ACHN (cell line): ENCODE measurements at regions not wholly inside any gene's neighbourhood (a gene's known extent, or its start where the extent isn't known, plus 50 kb on each side); places are given as distances from the start of the nearest gene placed in this dataset.
A peak's percentile ranks its signal among the peaks of the same experiment; 100 is the strongest.
"Not testable (repeated sequence)": the region's sequence is repeated elsewhere in the genome, so short reads cannot be mapped to it uniquely, and the experiment has no call there.

ENCODE experiments used
- DNase-seq: peaks from one replicate; pipeline ENCODE4 v3.0.0-alpha.2; 2015
- in situ Hi-C: cut with HindIII; loops from 2 replicates; pipeline ENCODE4 v1.10.0; 2017; ENCODE audit warnings: low sequenced_read_pairs, low pct_ligation_motif_present, low pct_unique_long_range_greater_than_20kb

GRCh38 chr13:33651766-33652165 is 166.2 kb upstream of the RFC3 start:
- in situ Hi-C loops: no loop called here

GRCh38 chr13:33657274-33657673 is 160.7 kb upstream of the RFC3 start:
- no peak for DNase-seq
- in situ Hi-C loops: no loop called here

More at GRCh38 chr13:33651766-33652165, 166.2 kb upstream of the RFC3 start:
- DNase-seq: no peak

- no peak for DNase-seq
- in situ Hi-C loops: no loop called here
Measured at GRCh38 chr13:33659466-33659865, 158.5 kb upstream of the RFC3 start.

- in situ Hi-C loops: no loop called here
- DNase-seq: no peak
Measured at GRCh38 chr13:33659894-33660293, 158.1 kb upstream of the RFC3 start.

- in situ Hi-C loops: no loop called here
- DNase-seq: no peak
Measured at GRCh38 chr13:33662392-33662791, 155.6 kb upstream of the RFC3 start.

GRCh38 chr13:33665626-33666175 is 152.2 kb upstream of the RFC3 start:
- in situ Hi-C loops: no loop called here
- DNase-seq: no peak

- in situ Hi-C loops: no loop called here
- DNase-seq: no peak
Measured at GRCh38 chr13:33671560-33671959, 146.4 kb upstream of the RFC3 start.

GRCh38 chr13:33672022-33672421 is 145.9 kb upstream of the RFC3 start:
- not testable (repeated sequence) for DNase-seq

GRCh38 chr13:33676045-33676989 is 141.6 kb upstream of the RFC3 start:
- in situ Hi-C loops: no loop called here
- peak; percentile 30 for DNase-seq

More at GRCh38 chr13:33672022-33672421, 145.9 kb upstream of the RFC3 start:
- in situ Hi-C loops: not testable (repeated sequence)

GRCh38 chr13:33677215-33677614 is 140.7 kb upstream of the RFC3 start:
- DNase-seq: no peak
- in situ Hi-C loops: no loop called here

- in situ Hi-C loops: no loop called here
- DNase-seq: no peak
Measured at GRCh38 chr13:33678084-33678483, 139.9 kb upstream of the RFC3 start.

- peak; percentile 7 for DNase-seq
Measured at GRCh38 chr13:33678906-33679657, 138.9 kb upstream of the RFC3 start.

GRCh38 chr13:33679658-33680012 is 138.3 kb upstream of the RFC3 start:
- DNase-seq: no peak
- in situ Hi-C loops: no loop called here

More at GRCh38 chr13:33678906-33679657, 138.9 kb upstream of the RFC3 start:
- in situ Hi-C loops: no loop called here

GRCh38 chr13:33682020-33682564 is 135.9 kb upstream of the RFC3 start:
- no peak for DNase-seq
- in situ Hi-C loops: no loop called here

GRCh38 chr13:33682646-33683045 is 135.3 kb upstream of the RFC3 start:
- in situ Hi-C loops: not testable (repeated sequence)

GRCh38 chr13:33683376-33683775 is 134.6 kb upstream of the RFC3 start:
- no peak for DNase-seq
- in situ Hi-C loops: no loop called here

More at GRCh38 chr13:33682646-33683045, 135.3 kb upstream of the RFC3 start:
- DNase-seq: not testable (repeated sequence)

- DNase-seq: no peak
- in situ Hi-C loops: no loop called here
Measured at GRCh38 chr13:33684874-33685273, 133.1 kb upstream of the RFC3 start.

GRCh38 chr13:33686772-33687480 is 131.0 kb upstream of the RFC3 start:
- DNase-seq: no peak
- in situ Hi-C loops: no loop called here
